ENCODE measurements at regions not wholly inside any gene's neighbourhood (a gene's known extent, or its start where the extent isn't known, plus 50 kb on each side); places are given as distances from the start of the nearest gene placed in this dataset.

GRCh38 chr3:46146021-46146420 lies 62.1 kb downstream of the CCR1 start:
- TF ChIP-seq POLR2A (IDR thresholded peaks at IDR 0.05): no peak
- no peak for TF ChIP-seq CTCF (IDR thresholded peaks at IDR 0.05)
- TF ChIP-seq POLR2AphosphoS5 (IDR thresholded peaks at IDR 0.05): no peak
